NCI-H2107 treated with DMSO at 0.1 percent for 48 hours (cell line): ENCODE measurements at regions not wholly inside any gene's neighbourhood (a gene's known extent, or its start where the extent isn't known, plus 50 kb on each side); places are given as distances from the start of the nearest gene placed in this dataset.

Experiments used
- DNase-seq: peaks from one replicate; lab custom pipeline; 2025; ENCODE audit not compliant: unreplicated experiment; lab: John Stamatoyannopoulos, UW

DNA sequence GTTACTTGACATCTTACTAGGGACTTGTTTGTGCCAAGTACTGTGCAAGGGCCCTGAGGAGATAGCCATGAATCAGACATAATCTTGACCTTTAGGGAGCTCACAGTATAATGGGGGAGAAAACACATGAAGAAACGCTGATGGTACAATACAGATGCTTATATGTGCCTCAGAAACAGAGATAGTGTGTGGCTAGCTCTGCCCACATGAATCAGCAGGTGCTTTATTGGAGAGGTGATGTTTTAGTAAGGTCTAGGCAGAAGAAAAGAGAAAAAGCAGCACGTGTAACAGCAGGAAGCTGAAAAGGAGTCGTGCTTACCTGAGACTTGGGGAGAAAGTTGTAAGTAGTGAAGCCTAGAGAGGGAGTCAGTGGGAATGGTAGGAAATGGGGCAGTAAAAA lies 60.6 kb upstream of the LMO4 start:
- DNase-seq: no peak

DNA sequence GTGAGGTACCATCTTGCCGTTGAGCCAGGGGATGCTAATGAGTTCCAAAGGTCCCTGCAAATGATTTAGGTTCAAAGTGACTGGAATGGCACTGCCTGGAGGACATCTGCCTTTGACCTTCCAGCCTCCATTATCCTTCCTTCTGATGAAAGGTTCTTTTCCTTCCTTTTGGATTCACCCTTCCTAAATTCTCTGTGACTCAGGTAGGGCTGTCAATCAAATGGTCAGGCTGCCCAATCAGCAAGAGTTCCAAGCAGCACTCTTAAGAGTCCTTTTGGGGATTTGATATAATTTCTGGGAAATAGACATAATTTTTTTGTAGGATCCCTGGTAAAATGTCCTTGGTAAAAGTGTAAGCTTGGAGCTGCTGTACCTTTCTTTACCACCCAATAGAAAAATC lies 58.8 kb upstream of the LMO4 start:
- no peak for DNase-seq

- DNase-seq: no peak
Measured at GRCh38 chr1:87273291-87273690, 55.4 kb upstream of the LMO4 start.

DNA sequence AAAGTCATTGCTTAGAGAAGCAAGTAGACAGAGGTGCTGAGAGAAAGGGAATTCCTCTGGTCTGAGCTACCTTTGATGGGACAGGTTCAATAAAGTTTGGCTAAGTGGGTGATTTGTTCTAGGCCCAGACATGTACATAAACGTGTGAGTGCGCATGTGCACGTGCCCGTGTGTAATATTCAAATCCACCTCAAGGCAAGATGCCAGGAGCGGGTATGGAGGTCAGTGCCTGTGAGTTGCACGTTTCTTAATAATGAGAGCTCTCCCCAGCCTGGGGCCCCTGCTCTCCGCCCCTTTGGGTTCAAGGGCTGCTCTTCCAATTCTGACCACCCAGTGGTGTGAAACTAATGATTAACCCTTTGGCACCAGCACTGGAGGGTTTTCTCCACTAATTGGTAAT lies 53.8 kb upstream of the LMO4 start:
- DNase-seq: no peak

DNA sequence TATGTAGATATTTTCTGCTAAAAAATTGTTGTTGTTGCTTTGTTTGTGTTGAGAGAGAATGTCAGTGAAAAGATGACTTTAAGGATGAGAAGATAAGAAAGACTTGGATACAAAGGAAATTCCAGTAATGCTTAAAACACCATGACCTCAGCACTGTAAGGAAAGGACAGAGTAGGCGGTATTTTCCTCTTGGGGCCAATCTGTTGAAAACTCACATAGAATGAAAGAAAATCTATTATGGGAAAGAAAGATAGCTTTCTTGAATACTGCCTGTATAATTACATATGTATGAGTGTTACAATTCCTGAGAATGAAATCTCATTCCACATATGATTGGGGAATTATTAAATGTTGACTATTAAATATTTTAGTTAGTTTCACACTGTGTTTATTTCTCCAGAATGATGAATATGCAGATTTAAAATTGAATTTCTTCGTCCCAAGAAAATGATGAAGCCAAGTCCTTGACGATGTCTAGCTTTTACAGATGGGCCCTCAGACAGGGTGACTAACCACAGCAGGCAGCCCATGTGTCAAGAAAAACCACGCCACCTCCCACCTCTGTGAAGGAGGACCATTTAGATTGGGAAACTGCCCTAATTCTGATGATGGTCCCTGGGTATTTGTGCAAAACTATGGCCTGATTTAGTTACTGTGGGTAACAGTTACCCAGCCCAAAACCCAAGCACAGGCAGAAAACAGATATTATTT lies 49.7 kb upstream of the LMO4 start:
- DNase-seq: no peak
